Neutrophil (primary cell): ENCODE measurements at regions not wholly inside any gene's neighbourhood (a gene's known extent, or its start where the extent isn't known, plus 50 kb on each side); places are given as distances from the start of the nearest gene placed in this dataset.

Experiments
- H3K27ac ChIP-seq: fragments of 200-600 bp; sonication (generic); 2 replicates; pipeline ENCODE4 v1.5.1; 2016; ENCODE audit warnings: mild to moderate bottlenecking, moderate library complexity
- H3K27me3 ChIP-seq: fragments of 200-600 bp; sonication (generic); 2 replicates; pipeline ENCODE4 v1.6.0; 2016; ENCODE audit warnings: mild to moderate bottlenecking
- H3K36me3 ChIP-seq: fragments of 200-600 bp; sonication (generic); 2 replicates; pipeline ENCODE4 v1.5.1; 2017
- H3K4me1 ChIP-seq, 2 experiments: fragments of 200-600 bp in 1 of 2; sonication (generic) in 1 of 2; 1 replicate in 1 of 2; 2 replicates in 1 of 2; pipeline versions ENCODE4 v1.5.1 to v1.6.1; 2013 to 2016; ENCODE audit warnings: low read depth in 1 of 2, low read length in 1 of 2, mild to moderate bottlenecking in 1 of 2, moderate library complexity in 1 of 2; ENCODE audit not compliant: control insufficient read depth in 1 of 2, insufficient read depth in 1 of 2
- H3K4me3 ChIP-seq, 2 experiments: fragments of 200-600 bp in 1 of 2; sonication (generic) in 1 of 2; 1 replicate in 1 of 2; 2 replicates in 1 of 2; pipeline ENCODE4 v1.5.1; 2013 to 2016; ENCODE audit warnings: low read depth in 1 of 2, low read length in 1 of 2, mild to moderate bottlenecking in 1 of 2, moderate library complexity in 1 of 2
- H3K9me3 ChIP-seq: fragments of 200-600 bp; sonication (generic); 2 replicates; pipeline ENCODE4 v1.5.1; 2016
- CTCF ChIP-seq: fragments of 200-600 bp; sonication (generic); IDR thresholded peaks from 2 replicates; pipeline ENCODE4 v1.5.1; 2016; ENCODE audit warnings: antibody characterized with exemption

GRCh38 chrX:39309721-39310152 is 508.5 kb downstream of the MID1IP1 start:
- no peak for TF ChIP-seq CTCF
- H3K36me3 ChIP-seq = no peaks in the 10 kb centered on the region
- no peaks in the 10 kb centered on the region for H3K9me3 ChIP-seq
- no peak overlapping the region for H3K27ac ChIP-seq
- H3K4me1 ChIP-seq = no peaks in the 10 kb centered on the region
- H3K27me3 ChIP-seq = no peaks in the 10 kb centered on the region
- no peak overlapping the region for H3K4me3 ChIP-seq

GRCh38 chrX:39310891-39311290 is 509.6 kb downstream of the MID1IP1 start:
- H3K27me3 ChIP-seq = no peaks in the 10 kb centered on the region
- no peak overlapping the region for H3K27ac ChIP-seq
- H3K36me3 ChIP-seq = no peaks in the 10 kb centered on the region
- H3K4me1 ChIP-seq = no peaks in the 10 kb centered on the region
- H3K9me3 ChIP-seq = no peaks in the 10 kb centered on the region
- no peak for TF ChIP-seq CTCF
- H3K4me3 ChIP-seq = no peak overlapping the region

- no peaks in the 10 kb centered on the region for H3K4me1 ChIP-seq
- no peaks in the 10 kb centered on the region for H3K36me3 ChIP-seq
- no peak overlapping the region for H3K27ac ChIP-seq
- H3K4me3 ChIP-seq = no peak overlapping the region
- no peaks in the 10 kb centered on the region for H3K9me3 ChIP-seq
- TF ChIP-seq CTCF = no peak
- no peaks in the 10 kb centered on the region for H3K27me3 ChIP-seq
These were observed 510.4 kb downstream of the MID1IP1 start for GRCh38 chrX:39311646-39312045.

GRCh38 chrX:39313146-39313545 is 511.9 kb downstream of the MID1IP1 start:
- no peaks in the 10 kb centered on the region for H3K4me1 ChIP-seq
- H3K4me3 ChIP-seq = no peak overlapping the region
- no peak overlapping the region for H3K27ac ChIP-seq
- no peak for TF ChIP-seq CTCF
- H3K27me3 ChIP-seq = no peaks in the 10 kb centered on the region
- H3K36me3 ChIP-seq = no peaks in the 10 kb centered on the region
- no peaks in the 10 kb centered on the region for H3K9me3 ChIP-seq

- H3K36me3 ChIP-seq = no peaks in the 10 kb centered on the region
- H3K9me3 ChIP-seq = no peaks in the 10 kb centered on the region
- no peak overlapping the region for H3K4me3 ChIP-seq
- no peak overlapping the region for H3K27ac ChIP-seq
- TF ChIP-seq CTCF = no peak
- no peaks in the 10 kb centered on the region for H3K27me3 ChIP-seq
- no peaks in the 10 kb centered on the region for H3K4me1 ChIP-seq
These were observed 517.5 kb downstream of the MID1IP1 start for GRCh38 chrX:39318506-39319343.
